Umbilical cord (tissue), 1 donor: ENCODE measurements at regions not wholly inside any gene's neighbourhood (a gene's known extent, or its start where the extent isn't known, plus 50 kb on each side); places are given as distances from the start of the nearest gene placed in this dataset.

Experiments
- DNase-seq: peaks from one replicate; pipeline ENCODE4 v3.0.0-alpha.2; 2015; ENCODE audit warnings: low spot score

DNA sequence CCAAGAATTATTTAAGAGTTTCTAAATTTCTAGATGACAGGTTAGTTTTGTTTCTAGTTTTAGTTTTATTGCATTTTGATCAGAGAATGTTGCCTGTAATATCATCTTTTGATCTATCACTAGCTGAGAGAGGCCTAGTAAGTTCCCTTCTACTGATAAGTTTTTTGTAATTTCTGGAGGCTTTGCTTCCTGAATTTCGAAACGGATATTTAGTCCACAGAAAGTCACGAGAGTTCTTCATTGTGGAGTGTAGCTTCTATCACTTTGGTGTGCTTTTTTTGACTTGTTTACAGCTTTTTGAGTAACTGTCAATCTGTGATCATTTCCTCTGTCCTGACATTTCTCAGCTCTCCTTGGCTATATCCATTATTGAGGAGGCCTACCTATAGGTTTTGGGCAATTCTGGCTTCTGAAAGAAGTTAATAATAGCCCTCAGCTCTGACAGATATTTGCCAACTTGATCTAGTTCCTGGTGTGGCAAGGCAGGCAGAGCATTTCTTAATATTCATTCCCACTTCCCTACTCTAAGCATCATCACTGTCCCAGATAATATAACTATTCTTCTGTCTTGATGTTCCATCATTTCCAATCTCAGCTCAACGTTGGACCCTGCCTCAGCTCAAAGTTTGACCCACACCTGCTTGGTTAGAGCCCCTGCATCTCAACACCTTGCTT lies 171.3 kb downstream of the BLID start:
- DNase-seq: no peak

DNA sequence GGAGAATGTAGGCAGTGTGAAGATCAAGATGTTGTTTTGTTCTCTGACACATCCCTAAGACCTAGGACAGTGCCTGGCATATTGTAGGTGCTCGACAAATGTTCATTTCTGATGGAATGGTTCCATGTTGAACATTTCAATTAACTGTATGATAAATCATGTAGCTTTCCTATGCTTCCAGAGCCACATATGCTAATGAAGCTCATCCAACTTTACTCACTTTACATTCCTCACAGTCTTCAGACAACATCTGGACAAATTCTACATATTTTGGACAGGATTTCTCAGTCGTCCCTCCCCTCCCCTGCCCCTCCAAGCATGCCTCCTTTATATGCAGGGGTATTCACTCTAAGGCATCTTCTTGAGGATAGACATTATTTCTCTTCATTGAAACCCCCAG lies 177.9 kb downstream of the BLID start:
- no peak for DNase-seq

DNA sequence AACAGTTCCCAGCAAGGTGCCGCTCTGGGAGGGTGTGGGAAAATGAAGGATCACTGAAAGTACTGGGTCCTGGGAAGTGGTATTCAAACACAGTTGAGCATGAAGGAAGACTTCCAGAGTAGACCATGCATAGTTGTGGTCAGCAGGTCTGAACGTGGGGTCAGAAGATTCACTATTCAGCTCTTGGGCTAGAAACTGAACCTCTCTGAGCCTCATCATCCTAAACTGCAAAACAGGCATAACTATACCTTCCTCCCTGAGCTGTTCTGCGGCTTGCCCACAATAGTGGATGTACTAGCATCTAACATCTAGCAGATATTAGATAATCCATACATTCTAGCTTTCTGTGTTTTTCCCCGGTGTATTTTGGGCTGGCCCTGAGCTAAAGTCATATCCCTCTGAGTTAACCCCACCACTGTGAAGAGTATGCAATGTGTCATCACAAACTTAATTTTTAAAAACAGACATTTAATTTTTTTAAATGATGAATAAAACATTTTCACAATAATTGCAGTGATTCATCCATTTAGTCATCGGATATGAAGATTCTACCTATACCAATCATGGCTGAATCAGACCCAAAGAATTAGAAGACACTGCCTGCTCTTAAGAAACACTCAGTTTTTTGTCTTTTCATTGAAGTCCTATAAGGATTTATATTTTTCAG lies 179.1 kb downstream of the BLID start:
- DNase-seq: no peak

DNA sequence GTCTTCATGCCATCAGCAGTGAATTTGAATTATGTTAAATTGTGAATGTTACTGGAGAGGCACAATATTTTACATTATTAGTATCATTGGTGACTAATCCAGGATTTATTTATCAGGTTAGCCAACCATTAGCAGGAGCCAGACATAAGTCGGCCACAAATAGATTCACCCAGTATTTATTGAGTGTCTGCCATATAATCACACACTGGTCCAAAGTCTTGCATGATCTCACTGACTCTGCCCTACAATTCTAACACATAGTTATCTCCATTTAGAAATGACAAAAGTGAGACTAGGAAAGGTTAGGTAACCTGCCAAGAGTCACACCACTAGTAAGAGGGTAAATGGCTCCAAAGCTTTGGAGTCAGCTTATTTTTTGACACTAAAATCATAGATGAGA lies 179.6 kb downstream of the BLID start:
- DNase-seq: no peak

DNA sequence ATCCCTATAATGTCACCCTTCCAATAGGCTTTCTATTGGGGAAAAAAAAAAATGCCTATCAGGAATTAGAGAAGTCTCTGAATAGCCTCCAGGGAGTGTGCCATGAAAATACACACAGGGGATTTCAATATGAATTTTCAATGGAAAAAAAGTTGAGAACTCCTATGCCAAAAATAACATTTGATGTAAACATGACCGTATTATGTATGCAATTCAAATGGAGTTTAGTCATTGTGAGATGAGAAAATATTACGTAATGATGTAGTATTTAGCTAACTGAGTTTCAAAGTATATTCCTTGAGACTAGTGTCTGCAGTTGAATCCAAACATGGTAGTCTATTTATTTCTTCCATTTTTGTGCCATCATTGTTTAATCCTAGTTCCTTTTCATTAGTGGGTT lies 182.3 kb downstream of the BLID start:
- no peak for DNase-seq

DNA sequence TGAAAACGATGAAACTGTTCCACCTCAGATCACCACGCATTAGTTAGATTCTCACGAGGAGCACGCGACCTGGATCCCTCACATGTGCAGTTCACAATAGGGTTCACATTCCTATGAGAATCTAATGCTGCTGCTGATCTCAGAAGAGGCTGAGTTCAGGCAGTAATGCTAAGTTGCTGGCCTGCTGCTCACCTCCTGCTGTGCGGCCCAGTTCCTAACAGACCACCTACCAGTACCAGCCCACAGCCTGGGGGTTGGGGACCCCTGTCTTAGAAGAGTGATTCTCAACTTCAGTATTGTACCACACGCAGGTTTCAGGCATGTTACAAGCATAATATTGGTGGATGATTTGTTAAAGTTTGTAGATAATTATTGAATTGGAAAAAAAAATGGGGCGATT lies 182.7 kb downstream of the BLID start:
- no peak for DNase-seq

DNA sequence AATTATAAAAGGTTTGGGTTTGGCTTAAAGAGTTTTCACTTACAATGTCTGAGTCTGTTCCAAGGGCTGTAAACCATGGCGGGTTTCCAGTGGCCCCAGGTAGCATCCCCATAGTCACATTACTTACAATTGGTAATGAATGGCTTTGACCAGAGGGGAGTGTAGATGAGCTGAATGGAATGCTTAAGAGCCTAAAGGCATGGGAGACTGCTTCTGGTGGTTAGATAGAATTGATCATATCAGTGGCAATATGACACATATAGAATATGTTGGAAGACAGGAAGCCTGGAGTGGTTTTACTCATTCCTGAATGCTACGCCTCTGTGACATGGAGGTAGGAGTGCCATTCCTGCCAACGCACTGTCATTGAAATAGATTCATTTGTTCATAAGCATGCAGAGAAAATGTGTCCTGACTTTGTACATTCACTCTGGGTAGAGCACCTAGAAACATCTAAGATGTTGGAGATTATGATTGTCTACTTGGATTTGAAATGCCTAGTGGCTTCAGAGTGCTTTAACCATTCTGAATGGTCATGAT lies 183.3 kb downstream of the BLID start:
- no peak for DNase-seq

DNA sequence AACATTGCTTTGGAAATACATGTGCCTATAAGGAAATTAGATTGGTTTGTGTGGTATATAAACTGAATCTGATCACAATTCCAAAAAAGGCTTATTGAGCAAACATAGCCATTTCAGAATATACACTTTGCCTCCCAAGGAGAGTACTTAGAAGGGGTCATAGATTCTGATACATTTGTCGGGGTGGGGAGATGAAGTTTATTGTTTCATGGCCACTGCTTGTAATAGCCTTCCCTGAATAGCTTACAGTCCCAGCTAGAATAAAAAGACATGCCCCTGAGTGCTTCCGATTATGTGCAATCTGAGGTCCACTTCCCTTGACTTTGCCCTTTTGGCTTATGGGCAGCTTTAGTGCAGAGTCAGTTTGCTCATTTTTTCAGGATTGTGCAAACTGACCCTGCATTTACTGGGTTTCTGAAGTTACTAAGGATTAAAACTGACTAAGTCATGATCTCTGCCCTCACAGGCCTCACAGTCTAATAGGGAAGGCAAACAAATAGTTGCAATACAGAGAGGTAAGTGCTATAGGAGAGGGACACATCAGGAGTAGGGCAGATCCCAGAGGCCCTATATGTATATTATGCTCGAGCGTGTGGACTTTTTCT lies 184.2 kb downstream of the BLID start:
- DNase-seq: no peak

DNA sequence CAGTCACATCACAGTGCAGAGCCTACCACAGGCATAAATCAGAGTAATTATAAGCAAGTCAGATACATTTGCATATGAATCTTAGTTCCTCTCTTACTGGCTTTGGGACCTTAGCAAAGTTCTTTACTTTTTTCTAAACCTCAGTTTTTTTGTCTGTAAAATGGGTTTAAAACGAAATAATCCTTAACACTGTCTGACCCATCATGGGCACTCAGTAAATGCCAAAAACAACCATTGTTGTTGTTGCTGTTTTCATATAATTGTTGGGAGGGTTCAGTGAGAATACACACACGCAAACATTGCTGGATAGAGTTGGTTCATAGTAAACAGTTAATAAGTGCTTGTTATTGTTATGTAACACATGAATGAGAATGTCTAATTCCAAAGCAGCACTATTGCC lies 184.9 kb downstream of the BLID start:
- DNase-seq: no peak

DNA sequence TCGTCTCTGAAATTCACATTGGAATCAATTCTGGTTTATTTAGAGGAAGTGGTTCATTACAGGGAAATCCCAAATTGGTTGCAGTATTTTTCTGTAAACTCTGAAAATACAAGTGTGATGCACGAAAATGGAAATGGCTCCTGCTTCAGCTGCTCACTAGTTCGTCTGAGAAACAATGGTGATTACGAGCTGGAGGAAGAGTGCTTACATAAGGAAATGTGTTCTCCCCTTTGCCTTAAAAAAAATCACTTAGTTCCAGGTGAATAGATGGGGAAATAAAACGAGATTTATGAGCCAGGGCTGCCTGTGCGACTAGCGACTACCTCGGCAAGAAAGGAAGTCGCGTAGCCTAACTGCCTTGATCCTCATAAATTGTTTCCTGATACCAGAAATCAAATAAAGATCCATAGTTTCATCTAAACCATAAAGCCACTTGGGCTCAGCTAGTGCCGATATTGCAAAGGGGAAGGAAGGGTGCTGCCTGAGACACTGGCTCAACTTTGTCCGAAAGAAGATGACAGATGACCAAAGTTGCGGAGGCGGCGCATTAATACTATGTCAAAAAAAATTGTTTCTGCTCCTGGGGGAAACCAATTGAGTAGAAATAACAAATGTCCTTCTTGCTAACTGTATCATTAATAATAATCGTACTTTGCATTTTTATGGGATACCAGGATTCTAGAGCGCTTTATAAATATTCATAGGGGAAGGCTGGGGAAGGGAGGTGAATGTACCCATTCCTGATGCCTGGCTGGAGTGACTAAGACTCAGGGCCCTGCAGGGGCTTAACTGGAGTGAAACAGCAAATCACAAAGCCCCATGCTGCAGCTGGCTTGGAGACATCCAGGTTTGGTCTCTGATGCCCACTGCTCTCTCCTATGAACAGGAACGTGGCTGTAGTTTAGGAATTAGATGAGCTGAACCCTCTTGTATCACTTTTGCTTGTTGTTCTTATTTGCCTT lies 185.7 kb downstream of the BLID start:
- peak; percentile 25 for DNase-seq

DNA sequence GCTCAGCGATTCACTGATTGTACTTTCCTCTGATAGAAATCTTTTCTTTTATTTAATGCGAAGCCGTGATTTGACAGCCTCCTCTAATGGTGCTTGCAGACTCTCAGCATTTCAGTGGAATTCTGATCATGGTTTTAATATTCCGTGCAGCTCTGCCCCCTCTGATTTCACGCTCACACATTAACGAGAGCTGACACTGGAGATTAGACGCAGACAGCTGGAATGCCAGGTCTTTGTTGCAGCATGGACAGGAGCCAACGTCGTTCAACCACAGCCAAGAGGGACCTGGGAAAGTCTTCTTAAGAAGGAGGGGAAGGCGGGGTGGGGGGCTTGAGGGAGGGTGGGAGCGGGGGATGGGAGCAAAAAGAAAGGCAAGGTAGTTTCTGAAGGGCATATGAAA lies 186.4 kb downstream of the BLID start:
- peak; percentile 47 for DNase-seq

DNA sequence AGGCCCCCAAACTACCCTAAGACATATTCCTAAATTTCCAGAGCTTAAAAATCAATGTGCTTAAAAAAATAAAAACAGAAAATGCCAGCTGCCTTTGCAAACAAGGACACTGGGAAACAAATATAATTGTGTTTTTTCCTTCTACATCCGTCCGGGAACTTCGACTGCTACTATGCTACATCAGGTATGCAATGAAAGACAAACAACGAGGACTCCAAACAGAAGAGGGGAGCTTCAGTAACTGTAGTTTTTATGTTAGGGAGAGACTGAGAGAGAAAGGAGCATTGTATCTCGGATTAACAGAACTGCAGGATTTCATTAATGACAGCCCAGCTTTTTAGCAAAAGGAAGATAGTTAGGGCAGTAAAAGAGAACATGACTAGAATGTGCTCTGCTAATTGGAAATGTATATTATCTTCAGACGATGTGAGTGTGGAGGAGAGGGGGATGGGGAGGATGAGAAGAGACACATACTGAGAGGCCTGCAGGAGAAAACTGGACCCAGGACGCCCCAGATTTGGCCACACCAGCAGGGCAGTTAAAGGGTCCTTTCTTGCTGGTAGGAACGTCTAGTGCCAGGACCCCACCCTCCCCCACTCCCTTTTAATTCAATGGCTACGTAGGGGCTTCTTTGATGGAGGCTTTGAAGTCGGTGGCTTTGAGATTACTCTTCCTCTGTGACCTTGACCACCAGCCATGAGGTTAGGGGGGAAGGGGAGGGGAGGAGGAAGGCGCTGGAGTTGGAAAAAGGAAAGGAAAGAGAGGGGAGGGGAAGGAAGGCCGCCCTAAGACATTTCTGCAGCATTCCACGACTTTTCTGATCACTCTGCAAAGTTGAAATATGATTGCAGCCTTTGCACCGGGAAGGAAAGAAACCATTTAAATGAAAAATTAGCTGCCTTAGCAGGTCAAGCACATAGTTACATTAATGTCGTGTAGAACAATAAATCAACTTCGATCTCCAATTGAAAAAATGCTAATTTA lies 187.1 kb downstream of the BLID start:
- peak; percentile 25 for DNase-seq

DNA sequence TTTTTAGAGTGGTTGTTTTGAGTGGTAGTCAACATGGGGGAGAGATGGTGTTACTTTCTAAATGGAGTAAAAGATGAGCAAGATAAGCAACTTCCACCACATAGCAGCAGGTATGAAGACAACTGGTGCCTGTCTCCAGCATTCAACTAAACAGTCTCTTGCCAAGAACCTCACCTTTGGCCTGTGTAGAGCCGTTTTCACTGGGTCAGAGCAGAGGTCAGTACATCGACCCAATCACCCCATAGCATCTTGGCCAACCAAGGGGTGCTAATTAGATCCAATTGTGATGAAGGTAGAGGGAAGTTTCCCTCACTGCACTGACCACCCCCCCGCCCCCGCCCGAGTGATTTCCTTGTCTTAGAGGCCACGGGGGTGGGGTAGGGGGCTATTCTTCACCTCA lies 188.2 kb downstream of the BLID start:
- no peak for DNase-seq

DNA sequence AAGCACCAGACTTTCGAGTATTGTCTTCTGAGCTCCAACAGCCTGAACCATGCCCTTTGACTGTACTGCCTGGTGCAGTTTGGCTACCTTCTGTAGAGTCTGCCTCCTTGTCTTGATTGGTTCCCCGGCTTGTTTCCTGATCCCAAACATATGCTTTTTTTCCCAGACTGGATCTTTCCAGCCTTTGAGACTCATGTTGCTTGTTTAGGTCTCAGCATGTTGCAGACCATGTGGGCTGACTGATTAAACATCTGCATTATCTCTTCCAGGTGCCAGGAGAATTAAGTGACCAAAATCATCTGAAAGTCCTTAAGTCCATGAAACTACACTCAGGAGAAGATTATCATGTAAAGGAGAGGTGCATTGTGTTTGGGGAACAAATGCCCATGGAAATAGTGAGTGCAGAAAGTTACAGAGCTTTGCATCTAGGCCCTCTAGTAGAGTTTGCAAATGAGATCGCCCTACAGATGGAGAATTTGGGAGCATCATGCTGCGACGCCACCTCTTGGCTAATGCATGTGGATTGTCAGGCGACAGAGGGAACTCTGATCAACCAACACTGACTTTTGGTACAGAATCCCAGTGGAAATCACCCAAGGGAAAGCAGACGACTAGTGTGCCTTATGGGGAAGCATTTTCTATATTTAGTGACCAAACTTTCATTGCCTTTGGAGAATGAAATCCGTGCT lies 188.8 kb downstream of the BLID start:
- no peak for DNase-seq

DNA sequence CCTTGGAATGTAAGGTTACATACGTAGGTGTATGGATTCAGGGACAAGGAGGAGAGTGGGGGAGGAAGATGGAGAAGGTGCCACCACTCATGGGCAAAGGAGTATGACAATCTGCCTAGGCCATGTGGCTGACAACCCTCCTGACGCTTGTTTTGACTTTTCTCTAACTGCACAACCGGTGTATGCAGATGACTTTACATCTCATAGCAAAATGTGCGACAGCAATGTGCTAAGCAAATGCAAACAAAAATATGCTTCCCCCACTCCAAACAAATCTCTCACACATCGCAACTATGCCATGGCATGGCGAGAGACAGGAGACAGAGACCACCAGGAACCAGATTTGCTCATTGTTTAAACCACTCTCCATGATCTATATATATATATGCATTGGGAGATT lies 191.8 kb downstream of the BLID start:
- DNase-seq: no peak

DNA sequence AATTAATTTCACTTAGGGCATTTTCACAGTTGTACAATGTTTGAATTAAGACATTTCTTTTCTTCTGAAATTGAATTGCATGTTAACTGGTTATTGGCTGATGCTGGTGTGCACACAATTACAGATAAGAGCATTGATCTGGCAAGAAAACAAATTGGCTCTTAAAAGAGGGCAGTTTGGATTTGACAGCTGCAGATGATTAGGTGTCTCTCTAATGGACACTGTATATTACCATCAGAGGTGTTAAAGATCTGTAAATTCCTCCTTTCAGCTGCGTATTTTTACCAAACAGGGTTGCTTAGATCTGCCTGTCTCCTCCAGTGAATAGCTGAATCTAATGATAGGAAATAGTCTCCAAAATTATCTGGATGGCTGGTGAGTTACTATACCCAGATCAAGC lies 198.5 kb downstream of the BLID start:
- no peak for DNase-seq

DNA sequence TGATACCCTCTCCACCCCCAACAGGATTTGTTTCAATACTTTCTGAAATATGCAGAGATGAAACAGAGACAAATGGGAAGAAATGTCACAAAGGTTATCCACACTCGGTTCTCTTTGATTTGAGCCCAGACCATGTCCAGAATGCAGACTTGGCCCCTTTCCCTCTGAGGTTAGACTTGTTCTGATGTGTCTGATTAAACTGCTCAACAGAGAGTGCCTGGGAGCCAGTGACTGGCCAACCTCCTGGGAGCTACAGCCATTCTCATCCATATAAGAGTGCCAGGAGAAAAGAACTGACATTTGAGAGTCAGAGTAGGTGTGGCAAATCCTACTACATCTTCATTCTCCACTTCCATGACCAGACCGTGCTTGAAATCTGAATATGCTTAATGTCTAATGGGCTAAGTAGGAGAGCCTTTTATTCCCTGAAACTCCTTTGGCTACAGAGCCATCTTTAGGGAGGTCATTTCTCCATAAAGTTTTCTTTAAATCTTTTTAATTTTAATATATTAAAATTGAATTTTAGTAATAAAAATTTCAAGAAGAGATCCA lies 201.4 kb downstream of the BLID start:
- no peak for DNase-seq

DNA sequence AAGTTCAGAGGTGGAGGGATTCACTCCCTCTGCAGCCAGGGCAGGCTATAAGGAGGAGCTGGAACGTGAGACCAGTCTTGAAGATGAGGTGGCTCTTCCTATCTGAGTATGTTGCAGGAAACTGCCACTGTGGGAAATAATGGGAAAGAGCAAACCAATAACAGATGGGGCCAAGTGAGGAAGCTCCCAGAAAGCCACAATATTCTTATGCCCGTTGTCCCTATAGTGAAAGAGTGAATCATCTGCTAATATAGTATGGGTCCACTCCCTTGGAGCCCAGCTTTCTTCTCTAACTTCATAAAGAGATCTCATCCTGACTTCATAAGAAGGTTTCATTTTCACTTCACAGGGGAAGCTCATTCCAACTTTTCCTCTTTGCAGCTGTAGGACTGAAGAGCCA lies 206.4 kb downstream of the BLID start:
- DNase-seq: no peak

DNA sequence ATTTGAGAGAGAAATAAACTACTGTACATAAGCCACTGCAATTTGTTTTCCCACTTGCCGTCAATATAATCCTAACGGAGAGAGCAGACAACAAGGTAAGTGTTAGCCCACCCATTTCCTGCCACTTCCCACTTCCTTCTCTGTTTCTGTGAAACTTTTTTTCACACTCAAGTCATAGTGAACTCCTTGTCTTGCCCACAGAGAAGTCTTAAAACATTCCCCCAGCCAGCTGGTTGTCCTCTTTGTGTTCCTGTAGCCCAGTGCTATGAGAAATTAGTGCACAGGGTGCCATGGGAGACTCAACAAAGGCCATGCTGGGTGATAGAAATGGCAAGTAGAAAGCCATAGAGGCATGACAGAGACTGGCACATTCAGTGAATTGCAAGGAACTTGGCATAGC lies 208.6 kb downstream of the BLID start:
- DNase-seq: no peak

DNA sequence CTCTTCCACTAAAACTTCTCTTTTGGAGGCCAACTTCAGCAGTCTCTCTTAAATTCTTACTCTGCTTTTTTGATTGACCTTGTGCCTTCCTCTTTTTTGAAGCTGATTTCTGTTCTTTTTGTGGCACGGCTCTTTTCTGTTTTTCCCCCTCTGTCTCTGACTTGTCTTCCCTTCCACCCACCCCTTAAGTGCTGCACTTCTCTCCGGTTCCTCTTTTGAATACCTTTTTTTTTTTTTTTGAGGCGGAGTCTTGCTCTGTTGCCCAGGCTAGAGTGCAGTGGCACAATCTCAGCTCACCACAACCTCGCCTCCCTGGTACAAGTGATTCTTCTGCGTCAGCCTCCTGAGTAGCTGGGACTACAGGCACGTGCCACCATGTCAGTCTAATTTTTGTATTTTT lies 211.9 kb downstream of the BLID start:
- DNase-seq: no peak
